HEK293 (cell line): ENCODE measurements at regions not wholly inside any gene's neighbourhood (a gene's known extent, or its start where the extent isn't known, plus 50 kb on each side); places are given as distances from the start of the nearest gene placed in this dataset.
A peak's percentile ranks its signal among the peaks of the same experiment; 100 is the strongest.

Source experiments
- CTCF ChIA-PET: fragments of 350-600 bp; formaldehyde crosslinking; extraction: SDS; loops from one replicate; lab custom pipeline; 2021; ENCODE audit warnings: antibody characterized with exemption; lab: Yijun Ruan, JAX
- POLR2A ChIA-PET: fragments of 300-600 bp; formaldehyde crosslinking; extraction: SDS; loops from one replicate; lab custom pipeline; 2020; ENCODE audit warnings: antibody characterized with exemption, inconsistent platforms; lab: Yijun Ruan, JAX
- H3K27ac ChIP-seq: fragments of 200-500 bp; sonication (Bioruptor generic); 2 replicates; pipeline ENCODE4 v1.5.1; 2014; ENCODE audit warnings: low read depth, low read length, control low read depth, inconsistent platforms; ENCODE audit errors: extremely low read depth
- H3K36me3 ChIP-seq, 2 experiments: fragments of 200-500 bp in 1 of 2; sonication (Bioruptor generic) in 1 of 2; 1 replicate in 1 of 2; 2 replicates in 1 of 2; pipeline ENCODE4 v1.5.1; 2014 to 2017; ENCODE audit warnings: inconsistent platforms in 2 of 2, low read length in 2 of 2; ENCODE audit not compliant: control insufficient read depth in 2 of 2, insufficient read depth in 1 of 2
- H3K4me1 ChIP-seq: fragments of 200-500 bp; sonication (Bioruptor generic); 2 replicates; pipeline ENCODE4 v1.5.1; 2014; ENCODE audit warnings: mild to moderate bottlenecking, low read length, inconsistent platforms; ENCODE audit not compliant: control insufficient read depth, insufficient read depth
- H3K4me3 ChIP-seq: 2 replicates; pipeline ENCODE4 v1.5.1; 2011; ENCODE audit warnings: low read depth, mild to moderate bottlenecking, control low read depth, low read length, moderate library complexity
- H3K9me3 ChIP-seq: fragments of 200-500 bp; sonication (Bioruptor generic); 2 replicates; pipeline ENCODE4 v1.5.1; 2014; ENCODE audit warnings: low read depth, low read length, inconsistent platforms; ENCODE audit not compliant: control insufficient read depth, insufficient read depth
- BCL11B ChIP-seq: fragments of 450-650 bp; formaldehyde crosslinking; IDR thresholded peaks from 2 replicates; pipeline ENCODE4 v1.5.1; 2016; ENCODE audit warnings: low read depth, missing biosample characterization, missing genetic modification characterization
- INSM2 ChIP-seq: fragments of 450-650 bp; formaldehyde crosslinking; IDR thresholded peaks from 2 replicates; pipeline ENCODE4 v1.5.1; 2016; ENCODE audit warnings: missing biosample characterization, missing genetic modification characterization
- KLF10 ChIP-seq: fragments of 450-650 bp; IDR thresholded peaks from 2 replicates; pipeline ENCODE4 v1.5.1; 2018; ENCODE audit warnings: missing biosample characterization, mild to moderate bottlenecking, missing genetic modification characterization
- KLF7 ChIP-seq: fragments of 450-650 bp; formaldehyde crosslinking; IDR thresholded peaks from 2 replicates; pipeline ENCODE4 v1.5.1; 2016; ENCODE audit warnings: missing biosample characterization, missing genetic modification characterization, borderline replicate concordance
- PATZ1 ChIP-seq: fragments of 450-650 bp; formaldehyde crosslinking; IDR thresholded peaks from 2 replicates; pipeline ENCODE4 v1.5.1; 2016; ENCODE audit warnings: missing biosample characterization, missing genetic modification characterization
- PRDM4 ChIP-seq: fragments of 450-650 bp; formaldehyde crosslinking; IDR thresholded peaks from 2 replicates; pipeline ENCODE4 v1.5.1; 2017; ENCODE audit warnings: missing biosample characterization, missing genetic modification characterization
- SCRT2 ChIP-seq: fragments of 450-650 bp; formaldehyde crosslinking; IDR thresholded peaks from 2 replicates; pipeline ENCODE4 v1.5.1; 2016; ENCODE audit warnings: missing biosample characterization, missing genetic modification characterization
- SP2 ChIP-seq: fragments of 450-650 bp; formaldehyde crosslinking; IDR thresholded peaks from 2 replicates; pipeline ENCODE4 v1.5.1; 2016; ENCODE audit warnings: missing biosample characterization, missing genetic modification characterization
- TCF7L2 ChIP-seq: IDR thresholded peaks from 2 replicates; pipeline ENCODE4 v1.6.1; 2011; ENCODE audit warnings: low read depth, mild to moderate bottlenecking, inconsistent platforms, low read length, moderate library complexity, borderline replicate concordance
- ZBTB26 ChIP-seq: fragments of 450-650 bp; formaldehyde crosslinking; optimal IDR thresholded peaks from 2 replicates; pipeline ENCODE3; 2016; ENCODE audit warnings: missing biosample characterization, mild to moderate bottlenecking, missing genetic modification characterization
- ZNF138 ChIP-seq: fragments of 450-650 bp; formaldehyde crosslinking; IDR thresholded peaks from 2 replicates; pipeline ENCODE4 v1.5.1; 2016; ENCODE audit warnings: missing biosample characterization, missing genetic modification characterization, borderline replicate concordance
- ZNF184 ChIP-seq: fragments of 450-650 bp; IDR thresholded peaks from 2 replicates; pipeline ENCODE4 v1.5.1; 2018; ENCODE audit warnings: missing biosample characterization, mild to moderate bottlenecking, missing genetic modification characterization
- ZNF19 ChIP-seq: fragments of 450-650 bp; formaldehyde crosslinking; IDR thresholded peaks from 2 replicates; pipeline ENCODE4; 2016; ENCODE audit warnings: missing biosample characterization, missing genetic modification characterization, low read depth
- ZNF2 ChIP-seq: fragments of 450-650 bp; formaldehyde crosslinking; IDR thresholded peaks from 2 replicates; pipeline ENCODE4 v1.5.1; 2016; ENCODE audit warnings: missing biosample characterization, missing genetic modification characterization
- ZNF292 ChIP-seq: fragments of 450-650 bp; formaldehyde crosslinking; IDR thresholded peaks from 2 replicates; pipeline ENCODE4 v1.5.1; 2016; ENCODE audit warnings: low read depth, missing biosample characterization, missing genetic modification characterization, borderline replicate concordance
- ZNF362 ChIP-seq: fragments of 450-650 bp; formaldehyde crosslinking; IDR thresholded peaks from 2 replicates; pipeline ENCODE4 v1.5.1; 2016; ENCODE audit warnings: missing biosample characterization, missing genetic modification characterization
- ZNF366 ChIP-seq: fragments of 450-650 bp; formaldehyde crosslinking; conservative IDR thresholded peaks from 2 replicates; pipeline ENCODE4 v1.5.1; 2016; ENCODE audit warnings: missing biosample characterization, missing genetic modification characterization
- ZNF37A ChIP-seq: fragments of 450-650 bp; IDR thresholded peaks from 2 replicates; pipeline ENCODE4 v1.5.1; 2018; ENCODE audit warnings: missing biosample characterization, missing genetic modification characterization
- ZNF391 ChIP-seq: fragments of 450-650 bp; formaldehyde crosslinking; IDR thresholded peaks from 2 replicates; pipeline ENCODE4 v1.5.1; 2016; ENCODE audit warnings: low read depth, missing biosample characterization, missing genetic modification characterization, borderline replicate concordance
- ZNF426 ChIP-seq: fragments of 450-650 bp; formaldehyde crosslinking; IDR thresholded peaks from 2 replicates; pipeline ENCODE4 v1.5.1; 2017; ENCODE audit warnings: missing biosample characterization, missing genetic modification characterization, mild to moderate bottlenecking, inconsistent platforms, moderate library complexity
- ZNF488 ChIP-seq: fragments of 450-650 bp; formaldehyde crosslinking; IDR thresholded peaks from 2 replicates; pipeline ENCODE4 v1.5.1; 2016; ENCODE audit warnings: missing biosample characterization, missing genetic modification characterization
- ZNF501 ChIP-seq: fragments of 450-650 bp; formaldehyde crosslinking; IDR thresholded peaks from 2 replicates; pipeline ENCODE4 v1.5.1; 2016; ENCODE audit warnings: missing biosample characterization, missing genetic modification characterization
- ZNF626 ChIP-seq: fragments of 450-650 bp; sonication (Bioruptor Pico); formaldehyde crosslinking; IDR thresholded peaks from 2 replicates; pipeline ENCODE4 v1.5.1; 2018; ENCODE audit warnings: missing biosample characterization, missing genetic modification characterization, inconsistent platforms
- ZNF658 ChIP-seq: fragments of 450-650 bp; formaldehyde crosslinking; IDR thresholded peaks from 2 replicates; pipeline ENCODE4; 2016; ENCODE audit warnings: missing biosample characterization, missing genetic modification characterization
- ZNF76 ChIP-seq: fragments of 450-650 bp; formaldehyde crosslinking; IDR thresholded peaks from 2 replicates; pipeline ENCODE4; 2016; ENCODE audit warnings: low read depth, missing biosample characterization, missing genetic modification characterization, borderline replicate concordance

GRCh38 chr1:229221106-229222019, 49.5 kb upstream of the RAB4A start:
- H3K4me3 ChIP-seq, result peak overlapping the region; percentile 13
- H3K36me3 ChIP-seq, result no peaks in the 10 kb centered on the region
- POLR2A ChIA-PET, result interaction anchor here (0.6 to 1.4 kb wide), 6 partner anchors 8 to 558 kb away, joined by 3 to 7 read pairs (median 4); no protein-coding TSS in a partner anchor
- H3K9me3 ChIP-seq, result no peaks in the 10 kb centered on the region
- H3K27ac ChIP-seq, result peak overlapping the region; percentile 92
- CTCF ChIA-PET, result interaction anchor here (0.6 to 1.0 kb wide), 3 partner anchors 34 to 845 kb away, joined by 3 to 4 read pairs (median 3); partner anchors contain the start of gene GALNT2
- H3K4me1 ChIP-seq, result peaks cover 46% of the 10 kb centered on the region
- TF ChIP-seq ZNF37A (tag by site-specific recombination) (no peak; the same call in none of the 2 replicates), ZNF366 (tag by site-specific recombination) (peak; percentile 97), ZNF426 (tag by site-specific recombination) (no peak), ZNF626 (tag by site-specific recombination) (peak; percentile 100), KLF7 (no peak; the same call in 1 of the 2 replicates), KLF10 (tag by site-specific recombination) (no peak; the same call in none of the 2 replicates), ZNF391 (peak; percentile 96; the same call in 1 of the 2 replicates), ZNF501 (tag by site-specific recombination) (peak; percentile 96; the same call in 1 of the 2 replicates), PATZ1 (tag by site-specific recombination) (peak; percentile 100), ZNF362 (tag by site-specific recombination) (peak; percentile 82), ZBTB26 (tag by site-specific recombination) (peak; percentile 37), ZNF184 (peak; percentile 99; the same call in 1 of the 2 replicates), SCRT2 (tag by site-specific recombination) (peak; percentile 100), ZNF76 (tag by site-specific recombination) (peak; percentile 82; the same call in 1 of the 2 replicates), ZNF292 (tag by site-specific recombination) (no peak), ZNF2 (tag by site-specific recombination) (peak; percentile 98; the same call in 1 of the 2 replicates), TCF7L2 (peak; percentile 94), BCL11B (tag by site-specific recombination) (no peak), ZNF488 (tag by site-specific recombination) (no peak; the same call in none of the 2 replicates), ZNF138 (tag by site-specific recombination) (no peak), PRDM4 (tag by site-specific recombination) (no peak; the same call in none of the 2 replicates), ZNF19 (tag by site-specific recombination) (0 out of 2 replicates have a peak, but pooled peaks have one; percentile 92), INSM2 (tag by site-specific recombination) (no peak; the same call in none of the 2 replicates), SP2 (tag by site-specific recombination) (no peak; the same call in 1 of the 2 replicates), ZNF658 (tag by site-specific recombination) (no peak)
